CD14-positive monocyte (primary cell): ENCODE measurements at regions not wholly inside any gene's neighbourhood (a gene's known extent, or its start where the extent isn't known, plus 50 kb on each side); places are given as distances from the start of the nearest gene placed in this dataset.

ENCODE experiments used
- DNase-seq, 3 donors: peaks; one replicate each; pipeline ENCODE4 v3.0.0-alpha.2; 2011 to 2022
- H2AFZ ChIP-seq: 2 replicates; pipeline ENCODE4 v1.6.0; 2012; ENCODE audit warnings: mild to moderate bottlenecking, low read depth, low read length, inconsistent platforms; ENCODE audit not compliant: insufficient read depth, poor library complexity, severe bottlenecking
- H3K27ac ChIP-seq, 2 donors: 1 replicate in 1 of 2; 2 replicates in 1 of 2; pipeline ENCODE4 v1.5.1; 2012 to 2013; ENCODE audit warnings: low read length in 2 of 2, control low read depth in 1 of 2, inconsistent platforms in 1 of 2, low read depth in 1 of 2, mild to moderate bottlenecking in 1 of 2
- H3K27me3 ChIP-seq, 2 donors: one replicate each; pipeline versions ENCODE4 v1.6.0 to v1.6.1; 2011 to 2013; ENCODE audit warnings: low read length in 2 of 2; ENCODE audit not compliant: control insufficient read depth in 2 of 2, insufficient read depth in 2 of 2
- H3K36me3 ChIP-seq, 2 donors: replicated peaks in 1 of 2; 1 replicate in 1 of 2; 2 replicates in 1 of 2; pipeline versions ENCODE4 v1.5.1 to v1.6.1; 2012 to 2013; ENCODE audit warnings: low read length in 2 of 2, control low read depth in 1 of 2, inconsistent platforms in 1 of 2, mild to moderate bottlenecking in 1 of 2; ENCODE audit not compliant: insufficient read depth in 2 of 2, control insufficient read depth in 1 of 2
- H3K4me1 ChIP-seq, 2 donors: 1 replicate in 1 of 2; 2 replicates in 1 of 2; pipeline versions ENCODE4 v1.5.1 to v1.6.1; 2012 to 2013; ENCODE audit warnings: low read length in 2 of 2, control low read depth in 1 of 2, inconsistent platforms in 1 of 2, mild to moderate bottlenecking in 1 of 2, moderate library complexity in 1 of 2; ENCODE audit not compliant: insufficient read depth in 2 of 2, control insufficient read depth in 1 of 2
- H3K4me2 ChIP-seq: replicated peaks from 2 replicates; pipeline ENCODE3; 2012; ENCODE audit warnings: low read length, moderate library complexity, mild to moderate bottlenecking; ENCODE audit not compliant: poor library complexity, severe bottlenecking; ENCODE audit errors: extremely low read depth
- H3K4me3 ChIP-seq, 3 experiments: fragments of 200-600 bp in 1 of 3; sonication (generic) in 1 of 3; replicated peaks in 1 of 3; 1 replicate in 2 of 3; 2 replicates in 1 of 3; pipeline ENCODE4 v1.5.1; 2011 to 2013; ENCODE audit warnings: low read length in 3 of 3, mild to moderate bottlenecking in 3 of 3, control low read depth in 2 of 3, low read depth in 2 of 3, inconsistent platforms in 1 of 3, moderate library complexity in 1 of 3
- H3K79me2 ChIP-seq: 2 replicates; pipeline ENCODE4 v1.6.0; 2012; ENCODE audit warnings: mild to moderate bottlenecking, control low read depth, inconsistent platforms, low read length, moderate library complexity; ENCODE audit not compliant: insufficient read depth
- H3K9ac ChIP-seq: 2 replicates; pipeline ENCODE4 v1.6.0; 2017; ENCODE audit warnings: low read length, mild to moderate bottlenecking; ENCODE audit not compliant: insufficient read depth, poor library complexity, severe bottlenecking
- H3K9me3 ChIP-seq, 2 donors: replicated peaks in 1 of 2; 1 replicate in 1 of 2; 2 replicates in 1 of 2; pipeline versions ENCODE4 v1.5.1 to v1.6.1; 2012 to 2013; ENCODE audit warnings: low read length in 2 of 2, control low read depth in 1 of 2; ENCODE audit not compliant: control insufficient read depth in 1 of 2, insufficient read depth in 1 of 2
- H4K20me1 ChIP-seq: 2 replicates; pipeline ENCODE4 v1.6.0; 2012; ENCODE audit warnings: mild to moderate bottlenecking, low read length, control low read depth, moderate library complexity; ENCODE audit not compliant: insufficient read depth
- H3K27ac Mint-ChIP-seq, 7 donors: one replicate each; pipeline ENCODE4 v1.8.0; 2020; ENCODE audit warnings: mild to moderate bottlenecking in 7 of 7, mixed read lengths in 7 of 7, moderate library complexity in 6 of 7, inconsistent platforms in 2 of 7
- H3K27me3 Mint-ChIP-seq, 3 donors: one replicate each; pipeline ENCODE4 v1.8.0; 2021 to 2022; ENCODE audit warnings: low read depth in 3 of 3, mild to moderate bottlenecking in 3 of 3, mixed read lengths in 3 of 3, moderate library complexity in 3 of 3, inconsistent platforms in 1 of 3
- H3K36me3 Mint-ChIP-seq, 2 donors: one replicate each; pipeline ENCODE4 v1.8.0; 2020; ENCODE audit warnings: mixed read lengths in 2 of 2, inconsistent platforms in 1 of 2, mild to moderate bottlenecking in 1 of 2
- H3K4me1 Mint-ChIP-seq: one replicate; pipeline ENCODE4 v1.8.0; 2020; ENCODE audit warnings: mild to moderate bottlenecking, mixed read lengths
- H3K4me3 Mint-ChIP-seq, 2 donors: one replicate each; pipeline ENCODE4 v1.8.0; 2020; ENCODE audit warnings: mild to moderate bottlenecking in 2 of 2, mixed read lengths in 2 of 2, moderate library complexity in 1 of 2
- H3K9me3 Mint-ChIP-seq, 7 donors: one replicate each; pipeline ENCODE4 v1.8.0; 2020 to 2022; ENCODE audit warnings: mixed read lengths in 7 of 7, mild to moderate bottlenecking in 6 of 7, moderate library complexity in 6 of 7, inconsistent platforms in 2 of 7
- CTCF ChIP-seq: fragments of 200-600 bp; IDR thresholded peaks from one replicate; pipeline ENCODE4 v1.8.0; 2022; ENCODE audit warnings: antibody characterized with exemption, mild to moderate bottlenecking
- WGBS: methylation state at CpG from one replicate; pipeline ENCODE4 v1.1.5; 2013; ENCODE audit warnings: missing lambda C conversion rate; ENCODE audit not compliant: insufficient coverage; 5-methylcytosine and 5-hydroxymethylcytosine counted together
- intact Hi-C, 2 donors: fragments of 100-400 bp; cut with micrococcal nuclease; formaldehyde crosslinking; loops; one replicate each; pipeline versions ENCODE4 v1.15.0 to v1.15.1; 2023

- Mint-ChIP-seq H3K4me1 (peaks cover 15% of the 10 kb centered on the region), H3K36me3 (no peaks in the 10 kb centered on the region), H3K27me3 (peaks cover 0 to 6% (median 0%) of the 10 kb centered on the region in 3 donors), H3K9me3 (no peaks in the 10 kb centered on the region), H3K4me3 (no peak overlapping the region), H3K27ac (no peak overlapping the region)
- H3K9me3 ChIP-seq: no peaks in the 10 kb centered on the region
- H3K27me3 ChIP-seq: no peaks in the 10 kb centered on the region
- DNase-seq: no peak
- WGBS: 43% methylated on average over 3 of the region's 5 CpGs
- no peak overlapping the region for H2AFZ ChIP-seq
- no peaks in the 10 kb centered on the region for H3K36me3 ChIP-seq
- no peak overlapping the region for H3K9ac ChIP-seq
- H3K4me2 ChIP-seq: no peak overlapping the region
- no peaks in the 10 kb centered on the region for H3K79me2 ChIP-seq
- H3K4me1 ChIP-seq: no peaks in the 10 kb centered on the region
- H3K27ac ChIP-seq: no peak overlapping the region
- no peaks in the 10 kb centered on the region for H4K20me1 ChIP-seq
- TF ChIP-seq CTCF: no peak
- H3K4me3 ChIP-seq: no peak overlapping the region
- intact Hi-C loops: no loop called here
Measured at GRCh38 chr13:50611117-50611781, 232.2 kb downstream of the DLEU7 start.

GRCh38 chr13:50612717-50613116 lies 230.8 kb downstream of the DLEU7 start:
- Histone ChIP-seq H3K27me3 (no peaks in the 10 kb centered on the region), H3K4me1 (peaks cover 6 to 7% of the 10 kb centered on the region in 2 donors), H3K4me3 (no peak overlapping the region), H3K79me2 (no peaks in the 10 kb centered on the region), H3K27ac (no peak overlapping the region), H4K20me1 (no peaks in the 10 kb centered on the region), H3K9ac (no peak overlapping the region), H3K36me3 (no peaks in the 10 kb centered on the region), H3K4me2 (no peak overlapping the region), H2AFZ (no peak overlapping the region), H3K9me3 (no peaks in the 10 kb centered on the region)
- H3K36me3 Mint-ChIP-seq: no peaks in the 10 kb centered on the region
- H3K4me1 Mint-ChIP-seq: peaks cover 28% of the 10 kb centered on the region
- DNase-seq: no peak
- no CpG with 5 or more reads among the region's 3 CpGs for WGBS
- H3K27ac Mint-ChIP-seq: no peak overlapping the region
- intact Hi-C loops: no loop called here
- H3K27me3 Mint-ChIP-seq: peaks cover 0 to 6% (median 0%) of the 10 kb centered on the region in 3 donors
- no peak for TF ChIP-seq CTCF
- H3K4me3 Mint-ChIP-seq: no peak overlapping the region
- H3K9me3 Mint-ChIP-seq: peaks cover 0 to 6% (median 0%) of the 10 kb centered on the region in 7 donors
